OCI-LY1 (cell line): ENCODE measurements at regions not wholly inside any gene's neighbourhood (a gene's known extent, or its start where the extent isn't known, plus 50 kb on each side); places are given as distances from the start of the nearest gene placed in this dataset.

ENCODE experiments used
- H2AFZ ChIP-seq: fragments of 200-600 bp; sonication (generic), shearing (Covaris generic); 2 replicates; pipeline ENCODE4 v1.6.0; 2014; ENCODE audit warnings: antibody characterized with exemption, mild to moderate bottlenecking, low read length
- H3F3A ChIP-seq: fragments of 200-600 bp; sonication (generic), shearing (Covaris generic); 2 replicates; pipeline ENCODE4 v1.6.0; 2014; ENCODE audit warnings: mild to moderate bottlenecking, antibody characterized with exemption, low read length, moderate library complexity; ENCODE audit not compliant: insufficient read depth
- H3K27ac ChIP-seq: fragments of 200-600 bp; sonication (generic); 2 replicates; pipeline ENCODE4 v1.5.1; 2014; ENCODE audit warnings: low read length, mixed run types, mild to moderate bottlenecking, low read depth; ENCODE audit not compliant: poor library complexity, severe bottlenecking
- H3K27me3 ChIP-seq: fragments of 200-600 bp; sonication (generic); 2 replicates; pipeline ENCODE4 v1.6.0; 2014; ENCODE audit warnings: antibody characterized with exemption, mild to moderate bottlenecking, low read length, moderate library complexity; ENCODE audit not compliant: insufficient read depth
- H3K36me3 ChIP-seq: fragments of 200-600 bp; sonication (generic); 2 replicates; pipeline ENCODE4 v1.6.1; 2014; ENCODE audit warnings: mild to moderate bottlenecking, antibody characterized with exemption, low read length, moderate library complexity, mixed read lengths; ENCODE audit not compliant: insufficient read depth
- H3K4me1 ChIP-seq: fragments of 200-600 bp; sonication (generic); 2 replicates; pipeline ENCODE4 v1.5.1; 2014; ENCODE audit warnings: mild to moderate bottlenecking, low read length, moderate library complexity; ENCODE audit not compliant: insufficient read depth, severe bottlenecking
- H3K4me2 ChIP-seq: fragments of 200-600 bp; sonication (generic), shearing (Covaris generic); 2 replicates; pipeline ENCODE4 v1.6.1; 2014; ENCODE audit warnings: low read length
- H3K4me3 ChIP-seq: fragments of 200-600 bp; sonication (generic); 2 replicates; pipeline ENCODE4 v1.5.1; 2014; ENCODE audit warnings: low read length, low read depth, mild to moderate bottlenecking, mixed read lengths; ENCODE audit not compliant: poor library complexity, severe bottlenecking
- H3K79me2 ChIP-seq: fragments of 200-600 bp; shearing (Covaris generic); 2 replicates; pipeline ENCODE4 v1.6.1; 2016; ENCODE audit warnings: mixed run types, low read length, mixed read lengths; ENCODE audit not compliant: insufficient read depth
- H3K9ac ChIP-seq: fragments of 200-600 bp; sonication (generic), shearing (Covaris generic); 2 replicates; pipeline ENCODE4 v1.6.1; 2014; ENCODE audit warnings: mild to moderate bottlenecking, low read length, mixed read lengths
- H3K9me2 ChIP-seq: fragments of 200-600 bp; sonication (generic), shearing (Covaris generic); 2 replicates; pipeline ENCODE4 v1.6.1; 2014; ENCODE audit warnings: low read depth, mild to moderate bottlenecking, low read length, mixed read lengths
- H3K9me3 ChIP-seq: fragments of 200-600 bp; shearing (Covaris generic); 2 replicates; pipeline ENCODE4 v1.6.1; 2014; ENCODE audit warnings: low read length, mixed read lengths
- H4K20me1 ChIP-seq: fragments of 200-600 bp; sonication (generic), shearing (Covaris generic); 2 replicates; pipeline ENCODE4 v1.6.0; 2016; ENCODE audit warnings: mild to moderate bottlenecking, low read length; ENCODE audit not compliant: insufficient read depth
- CTCF ChIP-seq: fragments of 200-600 bp; sonication (generic), shearing (Covaris generic); IDR thresholded peaks from 2 replicates; pipeline ENCODE4 v1.5.1; 2017; ENCODE audit warnings: mild to moderate bottlenecking, antibody characterized with exemption, low read length, moderate library complexity, mixed read lengths
- EZH2 ChIP-seq: fragments of 200-600 bp; sonication (generic), shearing (Covaris generic); IDR thresholded peaks from 2 replicates; pipeline ENCODE4 v1.8.0; 2017; ENCODE audit warnings: borderline replicate concordance, mixed run types, mild to moderate bottlenecking, antibody characterized with exemption, low read length, moderate library complexity, mixed read lengths

- no peaks in the 10 kb centered on the region for H3K9me2 ChIP-seq
- H3K4me2 ChIP-seq, result no peak overlapping the region
- H3K36me3 ChIP-seq, result no peaks in the 10 kb centered on the region
- no peaks in the 10 kb centered on the region for H3K4me1 ChIP-seq
- TF ChIP-seq EZH2, result no peak
- no peak for TF ChIP-seq CTCF
- no peak overlapping the region for H3K27ac ChIP-seq
- no peaks in the 10 kb centered on the region for H3F3A ChIP-seq
- no peaks in the 10 kb centered on the region for H4K20me1 ChIP-seq
- no peaks in the 10 kb centered on the region for H3K9me3 ChIP-seq
- no peaks in the 10 kb centered on the region for H3K79me2 ChIP-seq
- H2AFZ ChIP-seq, result no peak overlapping the region
- no peaks in the 10 kb centered on the region for H3K27me3 ChIP-seq
- no peak overlapping the region for H3K9ac ChIP-seq
- H3K4me3 ChIP-seq, result no peak overlapping the region
Measured at GRCh38 chr11:56909563-56909962, 79.2 kb upstream of the OR5AK2 start.

- H3K27me3 ChIP-seq, result no peaks in the 10 kb centered on the region
- H3K9me2 ChIP-seq, result no peaks in the 10 kb centered on the region
- H3K4me1 ChIP-seq, result no peaks in the 10 kb centered on the region
- H3K4me3 ChIP-seq, result no peak overlapping the region
- no peak overlapping the region for H3K27ac ChIP-seq
- no peak overlapping the region for H3K9ac ChIP-seq
- no peaks in the 10 kb centered on the region for H3K9me3 ChIP-seq
- H3K36me3 ChIP-seq, result no peaks in the 10 kb centered on the region
- H3K79me2 ChIP-seq, result no peaks in the 10 kb centered on the region
- H4K20me1 ChIP-seq, result no peaks in the 10 kb centered on the region
- H3F3A ChIP-seq, result no peaks in the 10 kb centered on the region
- H3K4me2 ChIP-seq, result no peak overlapping the region
- TF ChIP-seq EZH2 (no peak), CTCF (no peak)
- no peak overlapping the region for H2AFZ ChIP-seq
Measured at GRCh38 chr11:56909080-56909479, 79.6 kb upstream of the OR5AK2 start.

- H3K4me1 ChIP-seq, result no peaks in the 10 kb centered on the region
- TF ChIP-seq EZH2 (no peak), CTCF (no peak)
Measured at GRCh38 chr11:56906683-56907148, 82.0 kb upstream of the OR5AK2 start.

More at GRCh38 chr11:56906683-56907148, 82.0 kb upstream of the OR5AK2 start:
- Histone ChIP-seq H2AFZ (no peak overlapping the region), H3K4me3 (no peak overlapping the region), H3K79me2 (no peaks in the 10 kb centered on the region), H3K9me3 (no peaks in the 10 kb centered on the region), H3F3A (no peaks in the 10 kb centered on the region), H3K27me3 (no peaks in the 10 kb centered on the region), H3K4me2 (no peak overlapping the region), H3K36me3 (no peaks in the 10 kb centered on the region), H3K9ac (no peak overlapping the region), H3K27ac (no peak overlapping the region), H3K9me2 (no peaks in the 10 kb centered on the region), H4K20me1 (no peaks in the 10 kb centered on the region)
